Large intestine (tissue), 3 donors: ENCODE measurements at regions not wholly inside any gene's neighbourhood (a gene's known extent, or its start where the extent isn't known, plus 50 kb on each side); places are given as distances from the start of the nearest gene placed in this dataset.

Experiments
- DNase-seq, 2 donors: peaks; one replicate each; pipeline versions ENCODE4 v3.0.0 to v3.0.0-alpha.2; 2013
- H3K27ac ChIP-seq: one replicate; pipeline ENCODE4 v1.5.1; 2013; ENCODE audit warnings: low read length
- H3K27me3 ChIP-seq: 2 replicates; pipeline ENCODE4 v1.6.1; 2013; ENCODE audit warnings: low read length; ENCODE audit not compliant: control insufficient read depth, insufficient read depth
- H3K36me3 ChIP-seq: 2 replicates; pipeline ENCODE4 v1.6.1; 2013; ENCODE audit warnings: low read length; ENCODE audit not compliant: control insufficient read depth, insufficient read depth
- H3K4me1 ChIP-seq: one replicate; pipeline ENCODE4 v1.6.1; 2013; ENCODE audit warnings: low read length; ENCODE audit not compliant: control insufficient read depth, insufficient read depth
- H3K4me3 ChIP-seq: one replicate; pipeline ENCODE4 v1.5.1; 2013; ENCODE audit warnings: low read length
- H3K9me3 ChIP-seq: one replicate; pipeline ENCODE4 v1.6.1; 2013; ENCODE audit warnings: mild to moderate bottlenecking, low read depth, low read length, moderate library complexity; ENCODE audit not compliant: control insufficient read depth
- WGBS: methylation state at CpG from one replicate; pipeline ENCODE4 v1.1.5; 2013; ENCODE audit warnings: low lambda C conversion rate; ENCODE audit not compliant: insufficient coverage; 5-methylcytosine and 5-hydroxymethylcytosine counted together

GRCh38 chr18:44533071-44533470 is 147.6 kb upstream of the SETBP1 start:
- Histone ChIP-seq H3K36me3 (no peaks in the 10 kb centered on the region), H3K27ac (no peak overlapping the region), H3K27me3 (no peaks in the 10 kb centered on the region), H3K4me1 (no peaks in the 10 kb centered on the region), H3K4me3 (no peak overlapping the region), H3K9me3 (no peaks in the 10 kb centered on the region)
- WGBS, result 100% methylated on average over 1 of the region's 2 CpGs
- DNase-seq, result no peak

GRCh38 chr18:44536046-44536445 is 144.6 kb upstream of the SETBP1 start:
- no peak overlapping the region for H3K4me3 ChIP-seq
- no peaks in the 10 kb centered on the region for H3K9me3 ChIP-seq
- H3K36me3 ChIP-seq, result no peaks in the 10 kb centered on the region
- no peak overlapping the region for H3K27ac ChIP-seq
- no peak for DNase-seq
- no peaks in the 10 kb centered on the region for H3K4me1 ChIP-seq
- H3K27me3 ChIP-seq, result no peaks in the 10 kb centered on the region
- WGBS, result no CpG with 5 or more reads among the region's 1 CpG

- H3K27ac ChIP-seq, result no peak overlapping the region
- H3K36me3 ChIP-seq, result no peaks in the 10 kb centered on the region
- peak; percentile 8 to 37 for DNase-seq
Observed at GRCh38 chr18:44536619-44537018, 144.1 kb upstream of the SETBP1 start.

GRCh38 chr18:44537526-44537925 is 143.2 kb upstream of the SETBP1 start:
- Histone ChIP-seq H3K27ac (no peak overlapping the region), H3K27me3 (no peaks in the 10 kb centered on the region), H3K4me1 (no peaks in the 10 kb centered on the region), H3K4me3 (no peak overlapping the region), H3K36me3 (no peaks in the 10 kb centered on the region), H3K9me3 (no peaks in the 10 kb centered on the region)
- DNase-seq, result no peak
- no CpG with 5 or more reads among the region's 2 CpGs for WGBS

More at GRCh38 chr18:44536619-44537018, 144.1 kb upstream of the SETBP1 start:
- no peaks in the 10 kb centered on the region for H3K4me1 ChIP-seq
- H3K27me3 ChIP-seq, result no peaks in the 10 kb centered on the region
- no peaks in the 10 kb centered on the region for H3K9me3 ChIP-seq
- no peak overlapping the region for H3K4me3 ChIP-seq
- no CpG with 5 or more reads among the region's 1 CpG for WGBS

- H3K4me1 ChIP-seq, result no peaks in the 10 kb centered on the region
Observed at GRCh38 chr18:44539926-44540325, 140.8 kb upstream of the SETBP1 start.

GRCh38 chr18:44541159-44541558 is 139.5 kb upstream of the SETBP1 start:
- DNase-seq, result no peak
- no peak overlapping the region for H3K4me3 ChIP-seq
- no peaks in the 10 kb centered on the region for H3K4me1 ChIP-seq
- WGBS, result 79% methylated on average over 2 of the region's 4 CpGs
- H3K27ac ChIP-seq, result no peak overlapping the region
- H3K27me3 ChIP-seq, result no peaks in the 10 kb centered on the region
- no peaks in the 10 kb centered on the region for H3K9me3 ChIP-seq
- H3K36me3 ChIP-seq, result no peaks in the 10 kb centered on the region

More at GRCh38 chr18:44539926-44540325, 140.8 kb upstream of the SETBP1 start:
- Histone ChIP-seq H3K9me3 (no peaks in the 10 kb centered on the region), H3K36me3 (no peaks in the 10 kb centered on the region), H3K27ac (no peak overlapping the region), H3K27me3 (no peaks in the 10 kb centered on the region), H3K4me3 (no peak overlapping the region)
- DNase-seq, result no peak
- WGBS, result 100% methylated on average over 1 of the region's 3 CpGs

- no peak for DNase-seq
- Histone ChIP-seq H3K27ac (no peak overlapping the region), H3K4me1 (no peaks in the 10 kb centered on the region), H3K27me3 (no peaks in the 10 kb centered on the region), H3K36me3 (no peaks in the 10 kb centered on the region), H3K9me3 (no peaks in the 10 kb centered on the region), H3K4me3 (no peak overlapping the region)
- no CpG with 5 or more reads among the region's 1 CpG for WGBS
Observed at GRCh38 chr18:44541781-44542180, 138.9 kb upstream of the SETBP1 start.

GRCh38 chr18:44543387-44543786 is 137.3 kb upstream of the SETBP1 start:
- Histone ChIP-seq H3K27me3 (no peaks in the 10 kb centered on the region), H3K27ac (no peak overlapping the region), H3K9me3 (no peaks in the 10 kb centered on the region), H3K36me3 (no peaks in the 10 kb centered on the region), H3K4me3 (no peak overlapping the region), H3K4me1 (no peaks in the 10 kb centered on the region)
- DNase-seq, result no peak
- WGBS, result no CpG with 5 or more reads among the region's 2 CpGs

GRCh38 chr18:44545359-44545985 is 135.2 kb upstream of the SETBP1 start:
- no peak overlapping the region for H3K27ac ChIP-seq
- no peaks in the 10 kb centered on the region for H3K4me1 ChIP-seq
- no peaks in the 10 kb centered on the region for H3K27me3 ChIP-seq
- no peak for DNase-seq
- no peaks in the 10 kb centered on the region for H3K36me3 ChIP-seq
- H3K9me3 ChIP-seq, result no peaks in the 10 kb centered on the region
- no peak overlapping the region for H3K4me3 ChIP-seq
- 100% methylated on average over 1 of the region's 2 CpGs for WGBS

- 67% methylated on average over 1 of the region's 3 CpGs for WGBS
- Histone ChIP-seq H3K9me3 (no peaks in the 10 kb centered on the region), H3K4me1 (no peaks in the 10 kb centered on the region), H3K27me3 (no peaks in the 10 kb centered on the region), H3K27ac (no peak overlapping the region), H3K36me3 (no peaks in the 10 kb centered on the region), H3K4me3 (no peak overlapping the region)
- DNase-seq, result peak; percentile 7 to 38
Observed at GRCh38 chr18:44546954-44547353, 133.7 kb upstream of the SETBP1 start.
